ENCODE measurements at regions not wholly inside any gene's neighbourhood (a gene's known extent, or its start where the extent isn't known, plus 50 kb on each side); places are given as distances from the start of the nearest gene placed in this dataset.

DNA sequence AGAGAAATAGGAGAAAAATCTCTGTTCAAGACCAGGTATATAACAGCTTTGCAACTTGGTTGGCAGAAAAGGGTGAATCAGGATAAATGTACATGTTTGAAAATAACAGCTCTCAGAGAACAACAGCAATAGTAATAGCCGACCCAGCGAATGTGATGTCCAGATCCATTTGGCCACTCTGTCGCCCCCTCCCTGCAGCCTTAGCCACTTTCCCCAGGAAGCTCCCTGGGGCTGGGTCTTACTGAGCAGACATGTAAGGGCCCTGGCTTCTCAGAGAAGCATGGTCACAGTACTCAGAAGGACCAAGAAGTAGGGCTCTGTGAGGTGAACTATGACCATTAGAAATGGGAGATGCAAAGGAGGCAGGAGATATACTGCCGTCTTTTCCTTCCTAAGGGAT is 154.1 kb upstream of the SNX19 start:
- TF ChIP-seq, protein P1, sequence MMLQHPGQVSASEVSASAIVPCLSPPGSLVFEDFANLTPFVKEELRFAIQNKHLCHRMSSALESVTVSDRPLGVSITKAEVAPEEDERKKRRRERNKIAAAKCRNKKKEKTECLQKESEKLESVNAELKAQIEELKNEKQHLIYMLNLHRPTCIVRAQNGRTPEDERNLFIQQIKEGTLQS (CRISPR knock-in tag; conservative IDR thresholded peaks at IDR 0.05): no peak
- TF ChIP-seq, protein P2, sequence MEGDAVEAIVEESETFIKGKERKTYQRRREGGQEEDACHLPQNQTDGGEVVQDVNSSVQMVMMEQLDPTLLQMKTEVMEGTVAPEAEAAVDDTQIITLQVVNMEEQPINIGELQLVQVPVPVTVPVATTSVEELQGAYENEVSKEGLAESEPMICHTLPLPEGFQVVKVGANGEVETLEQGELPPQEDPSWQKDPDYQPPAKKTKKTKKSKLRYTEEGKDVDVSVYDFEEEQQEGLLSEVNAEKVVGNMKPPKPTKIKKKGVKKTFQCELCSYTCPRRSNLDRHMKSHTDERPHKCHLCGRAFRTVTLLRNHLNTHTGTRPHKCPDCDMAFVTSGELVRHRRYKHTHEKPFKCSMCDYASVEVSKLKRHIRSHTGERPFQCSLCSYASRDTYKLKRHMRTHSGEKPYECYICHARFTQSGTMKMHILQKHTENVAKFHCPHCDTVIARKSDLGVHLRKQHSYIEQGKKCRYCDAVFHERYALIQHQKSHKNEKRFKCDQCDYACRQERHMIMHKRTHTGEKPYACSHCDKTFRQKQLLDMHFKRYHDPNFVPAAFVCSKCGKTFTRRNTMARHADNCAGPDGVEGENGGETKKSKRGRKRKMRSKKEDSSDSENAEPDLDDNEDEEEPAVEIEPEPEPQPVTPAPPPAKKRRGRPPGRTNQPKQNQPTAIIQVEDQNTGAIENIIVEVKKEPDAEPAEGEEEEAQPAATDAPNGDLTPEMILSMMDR (IDR thresholded peaks at IDR 0.05): no peak
- TF ChIP-seq ZNF219 (CRISPR knock-in tag; IDR thresholded peaks at IDR 0.05; ENCODE audit: borderline replicate concordance) (no peak), GABPB1 (CRISPR knock-in tag; IDR thresholded peaks at IDR 0.05) (no peak), GRHL2 (CRISPR knock-in tag; IDR thresholded peaks at IDR 0.05; ENCODE audit: insufficient replicate concordance, severe bottlenecking) (no peak)
